ENCODE measurements at regions not wholly inside any gene's neighbourhood (a gene's known extent, or its start where the extent isn't known, plus 50 kb on each side); places are given as distances from the start of the nearest gene placed in this dataset.
"Not testable (repeated sequence)": the region's sequence is repeated elsewhere in the genome, so short reads cannot be mapped to it uniquely, and the experiment has no call there.

DNA sequence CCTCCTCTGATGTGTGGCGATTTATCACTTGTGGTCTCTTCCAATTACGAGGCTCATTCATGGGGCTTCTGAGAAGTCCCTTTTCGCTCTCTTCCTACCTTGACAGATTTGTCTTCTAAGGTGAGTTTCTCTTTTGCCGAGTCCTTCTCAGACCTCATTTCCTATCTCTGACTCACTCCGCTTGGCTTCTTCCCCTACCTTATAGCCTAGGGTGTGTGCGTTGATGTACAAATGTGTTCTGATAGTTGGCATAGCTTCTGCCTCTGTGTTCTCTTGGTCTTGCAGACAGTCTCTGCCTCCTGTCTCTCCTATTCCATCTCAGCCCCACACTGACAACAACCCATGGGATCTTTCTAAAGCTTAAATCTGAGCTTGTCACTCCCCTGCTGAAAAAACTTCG lies 56.9 kb upstream of the SHB start:
- intact Hi-C loops (cut with micrococcal nuclease) = no loop called here
- H3K4me3 Mint-ChIP-seq = no peak overlapping the region

DNA sequence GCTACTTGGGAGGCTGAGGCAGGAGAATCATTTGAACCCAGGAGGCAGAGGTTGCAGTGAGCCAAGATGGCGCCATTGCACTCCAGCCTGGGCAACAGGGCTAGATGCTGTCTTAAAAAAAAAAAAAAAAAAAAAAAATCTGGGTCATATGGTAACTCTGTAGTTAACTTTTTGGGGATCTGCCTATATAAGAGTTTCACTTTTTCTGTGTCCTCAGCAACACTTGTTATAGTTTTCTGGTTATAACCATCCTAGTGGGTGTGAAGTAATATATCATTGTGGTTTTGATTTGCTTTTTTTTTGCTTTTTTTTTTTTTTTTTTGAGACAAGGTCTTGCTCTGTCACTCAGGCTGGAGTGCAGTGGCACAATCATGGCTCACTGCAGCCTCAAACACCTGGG lies 54.3 kb upstream of the SHB start:
- WGBS (ENCODE audit: insufficient coverage) = 100% methylated on average over 1 of the region's 1 CpG
- H3K4me1 ChIP-seq (ENCODE audit: control insufficient read depth in 1 of 2, insufficient read depth in 2 of 2, low read length in 2 of 2); H3K4me3 Mint-ChIP-seq; H3K4me2 ChIP-seq (replicated peaks; ENCODE audit: extremely low read depth, low read length, poor library complexity, severe bottlenecking); H3K9me3 Mint-ChIP-seq; H3K9ac ChIP-seq (ENCODE audit: insufficient read depth, low read length, poor library complexity, severe bottlenecking); DNase-seq; H3K27me3 ChIP-seq (ENCODE audit: control insufficient read depth in 2 of 2, insufficient read depth in 2 of 2, low read length in 2 of 2); H2AFZ ChIP-seq (ENCODE audit: insufficient read depth, low read depth, low read length, poor library complexity, severe bottlenecking); H3K4me3 ChIP-seq (replicated peaks in 1 of 3; ENCODE audit: low read depth in 2 of 3, low read length in 3 of 3); H3K36me3 ChIP-seq (replicated peaks in 1 of 2; ENCODE audit: control insufficient read depth in 1 of 2, insufficient read depth in 2 of 2, low read length in 2 of 2); H3K9me3 ChIP-seq (replicated peaks in 1 of 2; ENCODE audit: control insufficient read depth in 1 of 2, insufficient read depth in 1 of 2, low read length in 2 of 2); H4K20me1 ChIP-seq (ENCODE audit: insufficient read depth, low read length); H3K27ac Mint-ChIP-seq; H3K36me3 Mint-ChIP-seq; H3K27ac ChIP-seq (ENCODE audit: low read depth in 1 of 2, low read length in 2 of 2); H3K79me2 ChIP-seq (ENCODE audit: insufficient read depth, low read length); intact Hi-C loops (cut with micrococcal nuclease); H3K4me1 Mint-ChIP-seq: not testable (repeated sequence)
- peaks cover 6 to 11% (median 8%) of the 10 kb centered on the region in 3 donors for H3K27me3 Mint-ChIP-seq (ENCODE audit: low read depth in 3 of 3)

More for the DNA sequence above, 56.9 kb upstream of the SHB start:
- no peaks in the 10 kb centered on the region for H3K4me1 ChIP-seq (ENCODE audit: control insufficient read depth in 1 of 2, insufficient read depth in 2 of 2, low read length in 2 of 2)
- no peaks in the 10 kb centered on the region for H3K9me3 Mint-ChIP-seq
- H3K36me3 Mint-ChIP-seq = no peaks in the 10 kb centered on the region
- no peaks in the 10 kb centered on the region for H3K4me1 Mint-ChIP-seq
- no peak for DNase-seq
- H3K9ac ChIP-seq (ENCODE audit: insufficient read depth, low read length, poor library complexity, severe bottlenecking) = no peak overlapping the region
- no peaks in the 10 kb centered on the region for H3K36me3 ChIP-seq (replicated peaks in 1 of 2; ENCODE audit: control insufficient read depth in 1 of 2, insufficient read depth in 2 of 2, low read length in 2 of 2)
- H3K4me3 ChIP-seq (replicated peaks in 1 of 3; ENCODE audit: low read depth in 2 of 3, low read length in 3 of 3) = no peak overlapping the region
- peaks cover 5 to 9% (median 8%) of the 10 kb centered on the region in 3 donors for H3K27me3 Mint-ChIP-seq (ENCODE audit: low read depth in 3 of 3)
- no peaks in the 10 kb centered on the region for H3K27me3 ChIP-seq (ENCODE audit: control insufficient read depth in 2 of 2, insufficient read depth in 2 of 2, low read length in 2 of 2)
- H3K79me2 ChIP-seq (ENCODE audit: insufficient read depth, low read length) = no peaks in the 10 kb centered on the region
- H3K9me3 ChIP-seq (replicated peaks in 1 of 2; ENCODE audit: control insufficient read depth in 1 of 2, insufficient read depth in 1 of 2, low read length in 2 of 2) = no peaks in the 10 kb centered on the region
- no peak overlapping the region for H3K27ac ChIP-seq (ENCODE audit: low read depth in 1 of 2, low read length in 2 of 2)
- no peak overlapping the region for H3K4me2 ChIP-seq (replicated peaks; ENCODE audit: extremely low read depth, low read length, poor library complexity, severe bottlenecking)
- H3K27ac Mint-ChIP-seq = no peak overlapping the region
- H2AFZ ChIP-seq (ENCODE audit: insufficient read depth, low read depth, low read length, poor library complexity, severe bottlenecking) = no peak overlapping the region
- TF ChIP-seq, protein P1, sequence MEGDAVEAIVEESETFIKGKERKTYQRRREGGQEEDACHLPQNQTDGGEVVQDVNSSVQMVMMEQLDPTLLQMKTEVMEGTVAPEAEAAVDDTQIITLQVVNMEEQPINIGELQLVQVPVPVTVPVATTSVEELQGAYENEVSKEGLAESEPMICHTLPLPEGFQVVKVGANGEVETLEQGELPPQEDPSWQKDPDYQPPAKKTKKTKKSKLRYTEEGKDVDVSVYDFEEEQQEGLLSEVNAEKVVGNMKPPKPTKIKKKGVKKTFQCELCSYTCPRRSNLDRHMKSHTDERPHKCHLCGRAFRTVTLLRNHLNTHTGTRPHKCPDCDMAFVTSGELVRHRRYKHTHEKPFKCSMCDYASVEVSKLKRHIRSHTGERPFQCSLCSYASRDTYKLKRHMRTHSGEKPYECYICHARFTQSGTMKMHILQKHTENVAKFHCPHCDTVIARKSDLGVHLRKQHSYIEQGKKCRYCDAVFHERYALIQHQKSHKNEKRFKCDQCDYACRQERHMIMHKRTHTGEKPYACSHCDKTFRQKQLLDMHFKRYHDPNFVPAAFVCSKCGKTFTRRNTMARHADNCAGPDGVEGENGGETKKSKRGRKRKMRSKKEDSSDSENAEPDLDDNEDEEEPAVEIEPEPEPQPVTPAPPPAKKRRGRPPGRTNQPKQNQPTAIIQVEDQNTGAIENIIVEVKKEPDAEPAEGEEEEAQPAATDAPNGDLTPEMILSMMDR (IDR thresholded peaks at IDR 0.05) = no peak
- H4K20me1 ChIP-seq (ENCODE audit: insufficient read depth, low read length) = no peaks in the 10 kb centered on the region
- 80% methylated on average over 2 of the region's 7 CpGs for WGBS (ENCODE audit: insufficient coverage)

All from CD14-positive monocyte (primary cell).